BJ (cell line): ENCODE measurements at regions not wholly inside any gene's neighbourhood (a gene's known extent, or its start where the extent isn't known, plus 50 kb on each side); places are given as distances from the start of the nearest gene placed in this dataset.

Experiments used
- CTCF ChIA-PET: fragments of 350-600 bp; formaldehyde crosslinking; extraction: SDS; loops from one replicate; lab custom pipeline; 2021; ENCODE audit warnings: antibody characterized with exemption, inconsistent platforms; lab: Yijun Ruan, JAX
- POLR2A ChIA-PET: fragments of 300-600 bp; sonication (Branson Sonifier 250); formaldehyde crosslinking; extraction: SDS; loops from one replicate; lab custom pipeline; 2021; ENCODE audit warnings: antibody characterized with exemption; lab: Charles Lee
- DNase-seq: peaks from one replicate; pipeline ENCODE4 v3.0.0-alpha.2; 2011; ENCODE audit warnings: low read depth
- H3K27me3 ChIP-seq: 2 replicates; pipeline ENCODE4 v1.6.0; 2011; ENCODE audit warnings: low read length; ENCODE audit not compliant: control insufficient read depth, insufficient read depth
- H3K36me3 ChIP-seq: 2 replicates; pipeline ENCODE4 v1.5.1; 2011; ENCODE audit warnings: low read length; ENCODE audit not compliant: control insufficient read depth, insufficient read depth
- H3K4me3 ChIP-seq: 2 replicates; pipeline ENCODE4 v1.5.1; 2011; ENCODE audit warnings: low read depth, mild to moderate bottlenecking, control low read depth, low read length
- CTCF ChIP-seq: IDR thresholded peaks from 2 replicates; pipeline ENCODE4 v1.5.1; 2011; ENCODE audit warnings: low read depth, mild to moderate bottlenecking, control low read depth, inconsistent platforms, low read length, moderate library complexity; ENCODE audit not compliant: insufficient read depth

GRCh38 chr4:34362654-34363053, 1881.7 kb downstream of the ARAP2 start:
- no peak for DNase-seq
- CTCF ChIA-PET, result no interaction called here
- no peak overlapping the region for H3K4me3 ChIP-seq
- no peaks in the 10 kb centered on the region for H3K27me3 ChIP-seq
- H3K36me3 ChIP-seq, result no peaks in the 10 kb centered on the region
- POLR2A ChIA-PET, result no interaction called here
- TF ChIP-seq CTCF, result no peak

- POLR2A ChIA-PET, result no interaction called here
- Histone ChIP-seq H3K27me3 (no peaks in the 10 kb centered on the region), H3K4me3 (no peak overlapping the region), H3K36me3 (no peaks in the 10 kb centered on the region)
- TF ChIP-seq CTCF, result no peak
- CTCF ChIA-PET, result no interaction called here
- DNase-seq, result no peak
These were observed 1880.5 kb downstream of the ARAP2 start for GRCh38 chr4:34363842-34364241.

GRCh38 chr4:34365946-34366345, 1878.4 kb downstream of the ARAP2 start:
- POLR2A ChIA-PET, result no interaction called here

GRCh38 chr4:34371676-34372075, 1872.6 kb downstream of the ARAP2 start:
- no peak for TF ChIP-seq CTCF

More at GRCh38 chr4:34365946-34366345, 1878.4 kb downstream of the ARAP2 start:
- Histone ChIP-seq H3K4me3 (no peak overlapping the region), H3K36me3 (no peaks in the 10 kb centered on the region), H3K27me3 (no peaks in the 10 kb centered on the region)
- TF ChIP-seq CTCF, result no peak
- no peak for DNase-seq
- CTCF ChIA-PET, result no interaction called here

GRCh38 chr4:34372815-34373214, 1871.5 kb downstream of the ARAP2 start:
- no peak for DNase-seq
- H3K36me3 ChIP-seq, result no peaks in the 10 kb centered on the region
- no peak overlapping the region for H3K4me3 ChIP-seq
- ChIA-PET CTCF (no interaction called here), POLR2A (no interaction called here)
- no peaks in the 10 kb centered on the region for H3K27me3 ChIP-seq
- TF ChIP-seq CTCF, result no peak

More at GRCh38 chr4:34371676-34372075, 1872.6 kb downstream of the ARAP2 start:
- Histone ChIP-seq H3K36me3 (no peaks in the 10 kb centered on the region), H3K27me3 (no peaks in the 10 kb centered on the region), H3K4me3 (no peak overlapping the region)
- no peak for DNase-seq
- POLR2A ChIA-PET, result no interaction called here
- CTCF ChIA-PET, result no interaction called here
